Breast epithelium (tissue), 3 donors: ENCODE measurements at regions not wholly inside any gene's neighbourhood (a gene's known extent, or its start where the extent isn't known, plus 50 kb on each side); places are given as distances from the start of the nearest gene placed in this dataset.

ENCODE experiments used
- CTCF ChIP-seq, 3 donors: fragments of 450-650 bp; IDR thresholded peaks; one replicate each; pipeline ENCODE4 v1.5.1; 2016 to 2017; ENCODE audit warnings: antibody characterized with exemption in 3 of 3, mild to moderate bottlenecking in 3 of 3, moderate library complexity in 3 of 3
- POLR2A ChIP-seq: fragments of 450-650 bp; IDR thresholded peaks from one replicate; pipeline ENCODE4 v1.6.1; 2016; ENCODE audit warnings: antibody characterized with exemption, mild to moderate bottlenecking, moderate library complexity

GRCh38 chr1:219283541-219283940 is 109.9 kb downstream of the LYPLAL1 start:
- no peak for TF ChIP-seq CTCF (IDR thresholded peaks at IDR 0.05)
- TF ChIP-seq POLR2A: no peak
